ENCODE measurements at regions not wholly inside any gene's neighbourhood (a gene's known extent, or its start where the extent isn't known, plus 50 kb on each side); places are given as distances from the start of the nearest gene placed in this dataset.
"Not testable (repeated sequence)": the region's sequence is repeated elsewhere in the genome, so short reads cannot be mapped to it uniquely, and the experiment has no call there.

DNA sequence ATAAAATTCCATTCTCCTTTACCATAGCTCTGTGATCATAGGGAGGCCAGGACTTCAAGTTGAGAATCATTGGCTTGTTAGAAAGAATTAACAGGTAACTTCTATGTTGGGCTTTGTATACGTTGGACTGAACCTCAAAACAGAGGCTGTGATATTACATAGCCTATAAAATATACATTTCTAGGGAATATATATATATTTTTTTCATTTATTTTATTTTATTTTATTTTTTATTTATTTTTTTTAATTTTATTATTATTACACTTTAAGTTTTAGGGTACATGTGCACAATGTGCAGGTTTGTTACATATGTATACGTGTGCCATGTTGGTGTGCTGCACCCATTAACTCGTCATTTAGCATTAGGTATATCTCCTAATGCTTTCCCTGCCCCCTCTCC lies 470.4 kb upstream of the ADGRL3 start:
- TF ChIP-seq, protein P1, sequence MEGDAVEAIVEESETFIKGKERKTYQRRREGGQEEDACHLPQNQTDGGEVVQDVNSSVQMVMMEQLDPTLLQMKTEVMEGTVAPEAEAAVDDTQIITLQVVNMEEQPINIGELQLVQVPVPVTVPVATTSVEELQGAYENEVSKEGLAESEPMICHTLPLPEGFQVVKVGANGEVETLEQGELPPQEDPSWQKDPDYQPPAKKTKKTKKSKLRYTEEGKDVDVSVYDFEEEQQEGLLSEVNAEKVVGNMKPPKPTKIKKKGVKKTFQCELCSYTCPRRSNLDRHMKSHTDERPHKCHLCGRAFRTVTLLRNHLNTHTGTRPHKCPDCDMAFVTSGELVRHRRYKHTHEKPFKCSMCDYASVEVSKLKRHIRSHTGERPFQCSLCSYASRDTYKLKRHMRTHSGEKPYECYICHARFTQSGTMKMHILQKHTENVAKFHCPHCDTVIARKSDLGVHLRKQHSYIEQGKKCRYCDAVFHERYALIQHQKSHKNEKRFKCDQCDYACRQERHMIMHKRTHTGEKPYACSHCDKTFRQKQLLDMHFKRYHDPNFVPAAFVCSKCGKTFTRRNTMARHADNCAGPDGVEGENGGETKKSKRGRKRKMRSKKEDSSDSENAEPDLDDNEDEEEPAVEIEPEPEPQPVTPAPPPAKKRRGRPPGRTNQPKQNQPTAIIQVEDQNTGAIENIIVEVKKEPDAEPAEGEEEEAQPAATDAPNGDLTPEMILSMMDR (IDR thresholded peaks at IDR 0.05; ENCODE audit: insufficient read depth, low read depth, low read length) = not testable (repeated sequence)
- not testable (repeated sequence) for TF ChIP-seq EZH2 (IDR thresholded peaks at IDR 0.05; ENCODE audit: insufficient read depth, low read length)

All from astrocyte (in vitro differentiated cells and primary cell).